Mucosa of descending colon (tissue), 3 donors: ENCODE measurements at regions not wholly inside any gene's neighbourhood (a gene's known extent, or its start where the extent isn't known, plus 50 kb on each side); places are given as distances from the start of the nearest gene placed in this dataset.
"Not testable (repeated sequence)": the region's sequence is repeated elsewhere in the genome, so short reads cannot be mapped to it uniquely, and the experiment has no call there.

ENCODE experiments used
- ATAC-seq: fragments of 200-7000 bp; cut with Tn5 transposase; one replicate; pipeline ENCODE4 v1.9.1; 2020; ENCODE audit warnings: mild to moderate bottlenecking, moderate library complexity
- DNase-seq, 3 donors: peaks; one replicate each; pipeline ENCODE4 v3.0.0-alpha.2; 2020
- H3K36me3 ChIP-seq: fragments of 200-600 bp; one replicate; pipeline ENCODE4 v1.8.0; 2021; ENCODE audit warnings: low read depth, mild to moderate bottlenecking
- H3K4me1 ChIP-seq: fragments of 200-600 bp; one replicate; pipeline ENCODE4 v1.8.0; 2021; ENCODE audit warnings: low read depth, mild to moderate bottlenecking
- H3K4me3 ChIP-seq: fragments of 200-600 bp; one replicate; pipeline ENCODE4 v1.8.0; 2021; ENCODE audit warnings: mild to moderate bottlenecking
- H3K9me3 ChIP-seq: fragments of 200-600 bp; one replicate; pipeline ENCODE4 v1.8.0; 2021; ENCODE audit warnings: mild to moderate bottlenecking
- CTCF ChIP-seq: fragments of 200-600 bp; IDR thresholded peaks from one replicate; pipeline ENCODE4 v1.8.0; 2022; ENCODE audit warnings: antibody characterized with exemption, mild to moderate bottlenecking
- intact Hi-C, 2 donors: fragments of 100-400 bp; cut with DNase I in 1 of 2; cut with micrococcal nuclease in 1 of 2; formaldehyde crosslinking; loops; one replicate each; pipeline versions ENCODE4 v1.11.0 to v1.11.1; 2022; cut with DNase I, micrococcal nuclease
- donor health status: DM: no; HTN: no; CAD: no; lungs with moderate emphysema.
- donor health status: DM: no; HTN: no; CAD: no.
- donor health status: DM: no; HTN: yes; CAD: no.

DNA sequence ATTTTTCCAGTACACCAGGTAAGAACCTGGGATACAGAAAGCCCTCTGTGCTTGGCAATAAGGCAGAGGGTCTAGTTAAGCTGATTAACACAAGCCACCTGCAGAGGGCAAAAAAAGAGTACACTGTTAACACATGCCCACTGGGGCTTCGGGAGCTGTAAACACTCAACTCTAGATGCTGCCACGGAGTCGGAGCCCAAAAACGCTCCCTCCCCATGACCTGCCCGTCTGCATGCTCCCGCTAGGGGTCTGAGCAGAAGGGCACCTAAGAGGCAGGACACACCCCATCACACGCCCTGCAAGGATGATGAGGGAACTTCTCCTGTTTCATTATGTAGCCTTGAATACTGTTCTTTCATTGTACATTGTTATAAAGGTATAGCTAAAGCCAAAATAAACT lies 715.6 kb upstream of the AADAT start:
- DNase-seq (no peak), ATAC-seq (no peak)
- H3K4me3 ChIP-seq: no peak overlapping the region
- intact Hi-C loops: no loop called here
- no peak for TF ChIP-seq CTCF
- no peaks in the 10 kb centered on the region for H3K9me3 ChIP-seq
- no peaks in the 10 kb centered on the region for H3K4me1 ChIP-seq
- no peaks in the 10 kb centered on the region for H3K36me3 ChIP-seq

DNA sequence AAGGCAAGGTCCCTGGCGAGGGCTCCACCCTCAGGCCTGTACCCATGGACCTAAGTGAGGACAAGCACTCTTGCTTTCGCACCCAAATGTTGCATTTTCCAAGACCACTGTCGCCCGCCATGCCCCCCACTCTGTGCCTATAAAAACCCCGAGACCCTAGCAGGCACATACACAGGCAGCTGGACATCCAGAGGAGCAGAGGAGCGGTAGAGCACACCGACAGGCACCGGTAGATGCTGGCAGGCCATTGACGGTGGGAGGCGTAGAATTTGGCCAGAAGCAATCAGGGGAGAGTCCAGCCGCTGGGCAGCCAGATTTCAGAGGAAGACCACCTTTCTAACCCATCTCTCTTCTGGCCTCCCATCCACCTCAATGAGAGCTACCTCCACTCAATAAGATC lies 715.2 kb upstream of the AADAT start:
- no peaks in the 10 kb centered on the region for H3K36me3 ChIP-seq
- no peak overlapping the region for H3K4me3 ChIP-seq
- DNase-seq (no peak), ATAC-seq (no peak)
- H3K4me1 ChIP-seq: no peaks in the 10 kb centered on the region
- no peak for TF ChIP-seq CTCF
- intact Hi-C loops: no loop called here
- no peaks in the 10 kb centered on the region for H3K9me3 ChIP-seq

DNA sequence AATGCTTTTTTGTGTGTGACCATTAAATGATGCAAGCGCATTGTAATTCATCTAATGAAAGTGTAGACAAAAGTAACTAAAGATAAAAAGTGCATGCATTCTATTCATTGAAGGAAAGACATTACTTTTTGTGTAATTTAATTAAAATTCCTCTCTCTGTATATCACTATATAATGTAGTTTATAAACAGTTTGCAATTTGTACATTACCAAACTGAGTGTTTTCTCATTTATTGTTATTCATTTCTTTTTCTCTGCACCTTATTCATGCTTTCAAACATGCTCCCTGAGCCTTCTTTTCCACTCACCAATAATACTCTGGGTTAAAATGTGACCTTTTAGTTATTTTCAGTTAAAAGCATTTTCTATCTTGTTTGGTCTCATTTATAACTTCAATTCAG lies 713.7 kb upstream of the AADAT start:
- H3K9me3 ChIP-seq: no peaks in the 10 kb centered on the region
- no peaks in the 10 kb centered on the region for H3K36me3 ChIP-seq
- no peak overlapping the region for H3K4me3 ChIP-seq
- TF ChIP-seq CTCF: no peak
- DNase-seq (no peak), ATAC-seq (no peak)
- intact Hi-C loops: no loop called here
- no peaks in the 10 kb centered on the region for H3K4me1 ChIP-seq

DNA sequence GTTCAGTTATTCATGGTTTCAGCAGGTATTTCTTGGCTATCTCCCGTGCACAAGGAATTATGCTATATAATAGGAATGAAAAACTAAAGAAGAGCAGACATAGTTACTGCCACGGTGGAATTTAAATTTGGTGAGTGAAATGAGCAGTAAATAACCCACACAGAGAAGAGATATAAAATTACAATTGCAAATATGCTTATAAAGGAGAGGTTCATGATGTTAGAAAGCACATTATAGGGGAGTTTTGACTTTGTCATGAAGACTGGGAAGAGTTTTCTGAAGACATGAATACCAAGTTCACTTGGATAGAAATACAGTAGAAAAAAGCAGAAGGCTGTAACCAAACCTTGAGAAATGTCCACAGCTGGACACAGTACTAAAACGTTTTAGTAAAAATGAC lies 712.0 kb upstream of the AADAT start:
- intact Hi-C loops: no loop called here
- no peak for TF ChIP-seq CTCF
- ATAC-seq: no peak

GRCh38 chr4:170794525-170794924 lies 704.8 kb upstream of the AADAT start:
- no peak overlapping the region for H3K4me3 ChIP-seq
- ATAC-seq (no peak), DNase-seq (no peak)
- no peaks in the 10 kb centered on the region for H3K9me3 ChIP-seq
- intact Hi-C loops: no loop called here
- H3K4me1 ChIP-seq: no peaks in the 10 kb centered on the region
- H3K36me3 ChIP-seq: no peaks in the 10 kb centered on the region
- no peak for TF ChIP-seq CTCF

More for the DNA sequence above, 712.0 kb upstream of the AADAT start:
- no peaks in the 10 kb centered on the region for H3K36me3 ChIP-seq
- no peaks in the 10 kb centered on the region for H3K9me3 ChIP-seq
- DNase-seq: no peak
- no peaks in the 10 kb centered on the region for H3K4me1 ChIP-seq
- no peak overlapping the region for H3K4me3 ChIP-seq

DNA sequence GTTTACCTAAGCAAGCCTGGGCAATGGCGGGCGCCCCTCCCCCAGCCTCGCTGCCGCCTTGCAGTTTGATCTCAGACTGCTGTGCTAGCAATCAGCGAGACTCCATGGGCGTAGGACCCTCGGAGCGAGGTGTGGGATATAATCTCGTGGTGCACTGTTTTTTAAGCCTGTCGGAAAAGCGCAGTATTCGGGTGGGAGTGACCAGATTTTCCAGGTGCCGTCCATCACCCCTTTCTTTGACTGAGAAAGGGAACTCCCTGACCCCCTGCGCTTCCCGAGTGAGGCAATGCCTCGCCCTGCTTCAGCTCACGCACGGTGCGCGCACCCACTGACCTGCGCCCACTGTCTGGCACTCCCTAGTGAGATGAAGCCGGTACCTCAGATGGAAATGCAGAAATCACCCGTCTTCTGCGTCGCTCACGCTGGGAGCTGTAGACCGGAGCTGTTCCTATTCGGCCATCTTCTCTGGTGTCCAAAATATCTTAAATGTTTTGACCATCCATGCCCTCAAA lies 698.8 kb upstream of the AADAT start:
- ATAC-seq, intact Hi-C loops, H3K9me3 ChIP-seq, H3K36me3 ChIP-seq, H3K4me3 ChIP-seq, DNase-seq, H3K4me1 ChIP-seq: not testable (repeated sequence)
